HepG2 (cell line): ENCODE measurements at regions not wholly inside any gene's neighbourhood (a gene's known extent, or its start where the extent isn't known, plus 50 kb on each side); places are given as distances from the start of the nearest gene placed in this dataset.

Experiments
- ATAC-seq: fragments of 200-7000 bp; cut with Tn5 transposase; 3 replicates; pipeline ENCODE4 v1.9.1; 2020; ENCODE audit warnings: mild to moderate bottlenecking, moderate library complexity
- BruUV-seq: library from RNA; stranded (reverse); fragments of 400-500 nt; replicated peaks from 2 replicates; lab custom pipeline; 2021; lab: Mats Ljungman, UMichigan
- CTCF ChIA-PET: fragments of 300-600 bp; formaldehyde crosslinking; extraction: SDS; loops from one replicate; lab custom pipeline; 2021; ENCODE audit warnings: low total read pairs, inconsistent platforms, low intra/inter-chr PET ratio; lab: Yijun Ruan, JAX
- POLR2A ChIA-PET: fragments of 350-600 bp; sonication (Branson Sonifier 250); formaldehyde crosslinking; loops from one replicate; lab custom pipeline; 2020; ENCODE audit warnings: antibody characterized with exemption, inconsistent platforms; lab: Yijun Ruan, JAX
- DNase-seq: peaks from one replicate; pipeline ENCODE4 v3.0.0-alpha.2; 2015; ENCODE audit warnings: low spot score
- FAIRE-seq: peaks from 3 replicates; lab custom pipeline; 2011; peaks lifted over from hg19 to GRCh38; lab: Jason Lieb, UNC
- H2AFZ ChIP-seq: one replicate; pipeline ENCODE4 v1.6.1; 2011; ENCODE audit warnings: low read length, inconsistent platforms
- H3K27ac ChIP-seq: fragments of 300-600 bp; 3 replicates; pipeline ENCODE4 v1.8.0; 2011; ENCODE audit warnings: mixed run types, mild to moderate bottlenecking, mixed read lengths, low read length, inconsistent platforms; ENCODE audit not compliant: insufficient read depth; ENCODE audit errors: extremely low read length
- H3K27me3 ChIP-seq, 2 experiments: fragments of 200-600 bp in 1 of 2; 2 replicates in 1 of 2; 3 replicates in 1 of 2; pipeline versions ENCODE4 v1.6.0 to v1.8.0; 2011; ENCODE audit warnings: low read length in 2 of 2, mild to moderate bottlenecking in 2 of 2, moderate library complexity in 2 of 2, inconsistent platforms in 1 of 2; ENCODE audit not compliant: insufficient read depth in 2 of 2, control insufficient read depth in 1 of 2
- H3K36me3 ChIP-seq, 2 experiments: fragments of 200-600 bp in 1 of 2; replicated peaks in 1 of 2; 2 replicates in 1 of 2; 3 replicates in 1 of 2; pipeline versions ENCODE4 v1.5.1 to v1.8.0; 2011; ENCODE audit warnings: low read length in 2 of 2, inconsistent platforms in 1 of 2; ENCODE audit not compliant: insufficient read depth in 2 of 2, control insufficient read depth in 1 of 2
- H3K4me1 ChIP-seq: 2 replicates; pipeline ENCODE4 v1.5.1; 2012; ENCODE audit warnings: low read length, inconsistent platforms; ENCODE audit not compliant: insufficient read depth
- H3K4me2 ChIP-seq: 2 replicates; pipeline ENCODE4 v1.6.0; 2011; ENCODE audit warnings: low read depth, low read length, inconsistent platforms
- H3K4me3 ChIP-seq, 3 experiments: fragments of 200-600 bp in 1 of 3; sonication (generic), shearing (Covaris generic) in 1 of 3; replicated peaks in 1 of 3; 2 replicates each; pipeline ENCODE4 v1.5.1; 2011 to 2016; ENCODE audit warnings: low read length in 3 of 3, inconsistent platforms in 2 of 3, low read depth in 2 of 3, mild to moderate bottlenecking in 2 of 3, control low read depth in 1 of 3, mixed read lengths in 1 of 3; ENCODE audit not compliant: insufficient read depth in 1 of 3
- H3K79me2 ChIP-seq: one replicate; pipeline ENCODE4 v1.6.1; 2011; ENCODE audit warnings: low read length, inconsistent platforms; ENCODE audit not compliant: insufficient read depth
- H3K9ac ChIP-seq: 2 replicates; pipeline ENCODE4 v1.6.0; 2011; ENCODE audit warnings: mild to moderate bottlenecking, low read depth, low read length, inconsistent platforms; ENCODE audit not compliant: insufficient read depth
- H3K9me3 ChIP-seq: 2 replicates; pipeline ENCODE4 v1.5.1; 2012; ENCODE audit warnings: mild to moderate bottlenecking, low read length
- H4K20me1 ChIP-seq: 2 replicates; pipeline ENCODE4 v1.6.0; 2011; ENCODE audit warnings: inconsistent platforms, mild to moderate bottlenecking, low read length, moderate library complexity; ENCODE audit not compliant: insufficient read depth
- KMT2B ChIP-seq: IDR thresholded peaks from 2 replicates; pipeline ENCODE4 v1.6.1; 2016; ENCODE audit warnings: missing genetic modification reagents, missing compliant biosample characterization
- NFATC3 ChIP-seq: sonication (generic); formaldehyde crosslinking; IDR thresholded peaks from 2 replicates; pipeline ENCODE4 v1.5.1; 2020; ENCODE audit warnings: mild to moderate bottlenecking, missing genetic modification reagents
- NR1H2 ChIP-seq: sonication (generic); formaldehyde crosslinking; IDR thresholded peaks from 2 replicates; pipeline ENCODE4 v1.8.1; 2022; ENCODE audit warnings: low read depth, missing genetic modification reagents, borderline replicate concordance
- PHF21A ChIP-seq: sonication (generic); formaldehyde crosslinking; IDR thresholded peaks from 2 replicates; pipeline ENCODE4 v1.5.0; 2020; ENCODE audit warnings: mild to moderate bottlenecking, missing genetic modification reagents
- RBM22 ChIP-seq: fragments of 200-400 bp; formaldehyde crosslinking; optimal IDR thresholded peaks from 2 replicates; pipeline ENCODE3; 2017; ENCODE audit warnings: mild to moderate bottlenecking, low read length, moderate library complexity
- SMAD1 ChIP-seq: sonication (generic); formaldehyde crosslinking; IDR thresholded peaks from 2 replicates; pipeline ENCODE4 v1.4.0; 2020; ENCODE audit warnings: missing genetic modification reagents, low read depth, mild to moderate bottlenecking, borderline replicate concordance
- ZNF124 ChIP-seq: sonication (generic); formaldehyde crosslinking; IDR thresholded peaks from 2 replicates; pipeline ENCODE4 v1.4.0; 2020; ENCODE audit warnings: missing genetic modification reagents
- ZNF33B ChIP-seq: sonication (generic); formaldehyde crosslinking; IDR thresholded peaks from 2 replicates; pipeline ENCODE4 v1.5.1; 2020; ENCODE audit warnings: mild to moderate bottlenecking, missing genetic modification reagents
- WGBS: methylation state at CpG from one replicate; pipeline ENCODE4 v1.1.6; 2017; ENCODE audit warnings: low lambda C conversion rate; 5-methylcytosine and 5-hydroxymethylcytosine counted together
- in situ Hi-C: cut with HindIII; loops from 2 replicates; pipeline ENCODE4 v1.10.0; 2017; ENCODE audit warnings: low pct_unique_long_range_greater_than_20kb; ENCODE audit not compliant: extremely low pct_ligation_motif_present
- intact Hi-C: fragments of 100-400 bp; cut with micrococcal nuclease; formaldehyde crosslinking; loops from one replicate; pipeline ENCODE4 v1.10.0; 2022; ENCODE audit not compliant: unreplicated experiment
- TF ChIP-seq, protein P1 (sequence below), 2 experiments: sonication (generic) in 1 of 2; formaldehyde crosslinking in 1 of 2; IDR thresholded peaks; 2 replicates each; pipeline versions ENCODE4 v1.5.1 to v1.6.1; 2011 to 2020; ENCODE audit warnings: borderline replicate concordance in 1 of 2, low read depth in 1 of 2, low read length in 1 of 2, mild to moderate bottlenecking in 1 of 2, missing genetic modification reagents in 1 of 2, moderate library complexity in 1 of 2
- TF ChIP-seq, protein P2 (sequence below): sonication (generic); formaldehyde crosslinking; IDR thresholded peaks from 2 replicates; pipeline ENCODE4 v1.4.0; 2020; ENCODE audit warnings: mild to moderate bottlenecking, missing genetic modification reagents, borderline replicate concordance
- TF ChIP-seq, protein P3 (sequence below): IDR thresholded peaks from 2 replicates; pipeline ENCODE4 v1.6.1; 2016; ENCODE audit warnings: low read depth

DNA sequence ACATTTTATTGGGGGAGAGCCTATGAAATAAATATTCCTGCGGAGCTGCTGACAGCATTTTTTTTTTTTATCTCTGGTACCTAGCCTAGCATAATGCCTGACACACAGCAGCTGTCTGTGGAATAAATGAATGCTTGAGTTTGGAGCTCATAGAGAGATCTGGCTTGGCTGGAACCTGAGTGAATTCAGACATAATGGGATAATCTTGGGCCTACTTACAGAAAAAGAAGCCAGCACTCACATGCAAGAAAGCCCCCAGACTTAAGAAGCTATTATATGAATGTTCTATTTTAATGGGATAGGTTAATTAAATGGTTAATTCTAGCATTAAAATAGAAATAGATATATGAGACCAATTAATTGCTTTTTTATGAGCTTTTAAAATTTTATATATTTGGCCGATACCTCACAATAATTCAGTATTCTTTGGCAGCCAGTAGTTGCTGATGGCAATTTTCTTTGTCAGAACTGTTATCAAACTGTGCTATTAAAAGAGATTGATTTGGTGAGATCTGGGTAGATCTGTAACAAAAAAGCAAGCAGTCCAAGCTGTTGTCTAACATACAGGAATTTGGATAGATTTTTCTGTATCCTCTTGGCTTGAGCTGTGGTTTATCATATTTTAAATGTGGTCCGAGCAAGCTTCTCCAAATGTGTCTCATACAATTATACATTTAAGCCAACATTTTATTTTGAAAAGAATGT, 654.2 kb downstream of the PCDH7 start (continued):
- TF ChIP-seq NFATC3 (CRISPR knock-in tag): no peak
- TF ChIP-seq RBM22: no peak
- TF ChIP-seq, protein P1, sequence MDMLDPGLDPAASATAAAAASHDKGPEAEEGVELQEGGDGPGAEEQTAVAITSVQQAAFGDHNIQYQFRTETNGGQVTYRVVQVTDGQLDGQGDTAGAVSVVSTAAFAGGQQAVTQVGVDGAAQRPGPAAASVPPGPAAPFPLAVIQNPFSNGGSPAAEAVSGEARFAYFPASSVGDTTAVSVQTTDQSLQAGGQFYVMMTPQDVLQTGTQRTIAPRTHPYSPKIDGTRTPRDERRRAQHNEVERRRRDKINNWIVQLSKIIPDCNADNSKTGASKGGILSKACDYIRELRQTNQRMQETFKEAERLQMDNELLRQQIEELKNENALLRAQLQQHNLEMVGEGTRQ (IDR thresholded peaks at IDR 0.05; ENCODE audit: low read depth, low read length): no peak
- TF ChIP-seq, protein P1 (CRISPR knock-in tag; IDR thresholded peaks at IDR 0.05; ENCODE audit: borderline replicate concordance): no peak
- no peak for TF ChIP-seq PHF21A (CRISPR knock-in tag)
- TF ChIP-seq ZNF33B: no peak
- TF ChIP-seq NR1H2: no peak
- TF ChIP-seq, all 625 proteins: peak for 0

DNA sequence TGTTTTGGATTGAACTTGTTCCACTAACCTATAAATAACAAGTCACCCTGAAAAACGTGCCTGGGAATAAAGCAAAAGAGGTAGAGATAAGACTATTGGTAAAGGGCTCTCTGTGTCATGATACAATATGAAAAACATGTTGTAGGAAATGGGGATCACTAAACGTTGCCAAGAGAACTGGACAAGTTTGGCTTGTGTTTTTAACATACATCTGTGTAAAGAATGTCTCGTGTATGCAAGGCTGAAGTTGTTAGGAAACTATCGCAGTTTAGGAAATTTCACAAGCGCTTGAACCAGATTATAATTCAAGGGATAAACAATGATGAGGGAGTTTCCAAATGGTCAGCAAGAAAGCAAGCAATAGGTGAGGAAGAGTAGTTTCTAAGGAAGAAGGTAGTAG, 655.8 kb downstream of the PCDH7 start:
- H3K4me2 ChIP-seq: no peak overlapping the region
- WGBS: 34% methylated on average over 5 of the region's 5 CpGs
- H3K4me3 ChIP-seq: no peak overlapping the region
- no TSS peak for BruUV-seq
- DNase-seq (no peak), FAIRE-seq (no peak), ATAC-seq (no peak)
- H2AFZ ChIP-seq: no peak overlapping the region
- H3K27me3 ChIP-seq: no peaks in the 10 kb centered on the region
- H3K79me2 ChIP-seq: no peaks in the 10 kb centered on the region
- POLR2A ChIA-PET: no interaction called here
- intact Hi-C loops (no loop called here), in situ Hi-C loops (no loop called here)
- peaks cover 8% of the 10 kb centered on the region; the same call in 1 of the 2 replicates for H3K9me3 ChIP-seq
- no peak overlapping the region for H3K27ac ChIP-seq
- CTCF ChIA-PET: no interaction called here
- no peaks in the 10 kb centered on the region for H3K36me3 ChIP-seq
- H4K20me1 ChIP-seq: no peaks in the 10 kb centered on the region
- H3K9ac ChIP-seq: no peak overlapping the region
- no peaks in the 10 kb centered on the region for H3K4me1 ChIP-seq
- no peak for TF ChIP-seq ZNF124
- no peak for TF ChIP-seq NR1H2
- TF ChIP-seq, protein P2, sequence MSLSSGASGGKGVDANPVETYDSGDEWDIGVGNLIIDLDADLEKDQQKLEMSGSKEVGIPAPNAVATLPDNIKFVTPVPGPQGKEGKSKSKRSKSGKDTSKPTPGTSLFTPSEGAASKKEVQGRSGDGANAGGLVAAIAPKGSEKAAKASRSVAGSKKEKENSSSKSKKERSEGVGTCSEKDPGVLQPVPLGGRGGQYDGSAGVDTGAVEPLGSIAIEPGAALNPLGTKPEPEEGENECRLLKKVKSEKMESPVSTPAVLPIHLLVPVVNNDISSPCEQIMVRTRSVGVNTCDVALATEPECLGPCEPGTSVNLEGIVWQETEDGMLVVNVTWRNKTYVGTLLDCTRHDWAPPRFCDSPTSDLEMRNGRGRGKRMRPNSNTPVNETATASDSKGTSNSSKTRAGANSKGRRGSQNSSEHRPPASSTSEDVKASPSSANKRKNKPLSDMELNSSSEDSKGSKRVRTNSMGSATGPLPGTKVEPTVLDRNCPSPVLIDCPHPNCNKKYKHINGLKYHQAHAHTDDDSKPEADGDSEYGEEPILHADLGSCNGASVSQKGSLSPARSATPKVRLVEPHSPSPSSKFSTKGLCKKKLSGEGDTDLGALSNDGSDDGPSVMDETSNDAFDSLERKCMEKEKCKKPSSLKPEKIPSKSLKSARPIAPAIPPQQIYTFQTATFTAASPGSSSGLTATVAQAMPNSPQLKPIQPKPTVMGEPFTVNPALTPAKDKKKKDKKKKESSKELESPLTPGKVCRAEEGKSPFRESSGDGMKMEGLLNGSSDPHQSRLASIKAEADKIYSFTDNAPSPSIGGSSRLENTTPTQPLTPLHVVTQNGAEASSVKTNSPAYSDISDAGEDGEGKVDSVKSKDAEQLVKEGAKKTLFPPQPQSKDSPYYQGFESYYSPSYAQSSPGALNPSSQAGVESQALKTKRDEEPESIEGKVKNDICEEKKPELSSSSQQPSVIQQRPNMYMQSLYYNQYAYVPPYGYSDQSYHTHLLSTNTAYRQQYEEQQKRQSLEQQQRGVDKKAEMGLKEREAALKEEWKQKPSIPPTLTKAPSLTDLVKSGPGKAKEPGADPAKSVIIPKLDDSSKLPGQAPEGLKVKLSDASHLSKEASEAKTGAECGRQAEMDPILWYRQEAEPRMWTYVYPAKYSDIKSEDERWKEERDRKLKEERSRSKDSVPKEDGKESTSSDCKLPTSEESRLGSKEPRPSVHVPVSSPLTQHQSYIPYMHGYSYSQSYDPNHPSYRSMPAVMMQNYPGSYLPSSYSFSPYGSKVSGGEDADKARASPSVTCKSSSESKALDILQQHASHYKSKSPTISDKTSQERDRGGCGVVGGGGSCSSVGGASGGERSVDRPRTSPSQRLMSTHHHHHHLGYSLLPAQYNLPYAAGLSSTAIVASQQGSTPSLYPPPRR (CRISPR knock-in tag): no peak
- no peak for TF ChIP-seq KMT2B (CRISPR knock-in tag)
- TF ChIP-seq SMAD1 (CRISPR knock-in tag): no peak
- TF ChIP-seq, protein P3, sequence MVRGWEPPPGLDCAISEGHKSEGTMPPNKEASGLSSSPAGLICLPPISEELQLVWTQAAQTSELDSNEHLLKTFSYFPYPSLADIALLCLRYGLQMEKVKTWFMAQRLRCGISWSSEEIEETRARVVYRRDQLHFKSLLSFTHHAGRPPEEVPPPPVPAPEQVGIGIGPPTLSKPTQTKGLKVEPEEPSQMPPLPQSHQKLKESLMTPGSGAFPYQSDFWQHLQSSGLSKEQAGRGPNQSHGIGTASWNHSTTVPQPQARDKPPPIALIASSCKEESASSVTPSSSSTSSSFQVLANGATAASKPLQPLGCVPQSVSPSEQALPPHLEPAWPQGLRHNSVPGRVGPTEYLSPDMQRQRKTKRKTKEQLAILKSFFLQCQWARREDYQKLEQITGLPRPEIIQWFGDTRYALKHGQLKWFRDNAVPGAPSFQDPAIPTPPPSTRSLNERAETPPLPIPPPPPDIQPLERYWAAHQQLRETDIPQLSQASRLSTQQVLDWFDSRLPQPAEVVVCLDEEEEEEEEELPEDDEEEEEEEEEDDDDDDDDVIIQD: no peak
